ENCODE measurements at regions not wholly inside any gene's neighbourhood (a gene's known extent, or its start where the extent isn't known, plus 50 kb on each side); places are given as distances from the start of the nearest gene placed in this dataset.

- H3K4me3 ChIP-seq: no peak overlapping the region
- H3K9me3 ChIP-seq (ENCODE audit: control insufficient read depth in 4 of 4, insufficient read depth in 3 of 4, low read length in 3 of 4): no peaks in the 10 kb centered on the region
- DNase-seq (peak; percentile 66 to 84 (median 79)), ATAC-seq (ENCODE audit: insufficient read depth, low FRiP score) (no peak)
- H3K4me1 ChIP-seq (ENCODE audit: control insufficient read depth in 5 of 5, insufficient read depth in 5 of 5, low read length in 5 of 5): peaks cover 5 to 49% (median 18%) of the 10 kb centered on the region in 5 donors
- 84 to 87% methylated on average over 7 of the region's 7 CpGs for WGBS, 2 donors
- H3K27ac ChIP-seq (ENCODE audit: low read depth in 1 of 2, low read length in 1 of 2): no peak overlapping the region
- no peak for TF ChIP-seq CTCF (IDR thresholded peaks at IDR 0.05; ENCODE audit: control extremely low read depth, extremely low read depth)
- no peaks in the 10 kb centered on the region for H3K36me3 ChIP-seq (ENCODE audit: control insufficient read depth in 4 of 4, insufficient read depth in 4 of 4, low read length in 4 of 4)
- H3K27me3 ChIP-seq (ENCODE audit: control insufficient read depth in 3 of 3, insufficient read depth in 3 of 3, low read length in 2 of 3): no peaks in the 10 kb centered on the region
- H3K9ac ChIP-seq (ENCODE audit: insufficient read depth in 1 of 2, low read length in 2 of 2): no peak overlapping the region
Measured at GRCh38 chr4:108355902-108356535, 187.3 kb upstream of the LEF1 start.

GRCh38 chr4:108355186-108355901 is 186.6 kb upstream of the LEF1 start:
- H3K4me1 ChIP-seq (ENCODE audit: control insufficient read depth in 5 of 5, insufficient read depth in 5 of 5, low read length in 5 of 5): peaks cover 3 to 42% (median 18%) of the 10 kb centered on the region in 5 donors
- H3K27ac ChIP-seq (ENCODE audit: low read depth in 1 of 2, low read length in 1 of 2): no peak overlapping the region
- ATAC-seq (ENCODE audit: insufficient read depth, low FRiP score) (no peak), DNase-seq (peak in 2 of 3 donors; percentile 57 to 66)
- no peak overlapping the region for H3K4me3 ChIP-seq
- no peaks in the 10 kb centered on the region for H3K9me3 ChIP-seq (ENCODE audit: control insufficient read depth in 4 of 4, insufficient read depth in 3 of 4, low read length in 3 of 4)
- no peaks in the 10 kb centered on the region for H3K27me3 ChIP-seq (ENCODE audit: control insufficient read depth in 3 of 3, insufficient read depth in 3 of 3, low read length in 2 of 3)
- H3K36me3 ChIP-seq (ENCODE audit: control insufficient read depth in 4 of 4, insufficient read depth in 4 of 4, low read length in 4 of 4): no peaks in the 10 kb centered on the region
- TF ChIP-seq CTCF (IDR thresholded peaks at IDR 0.05; ENCODE audit: control extremely low read depth, extremely low read depth): no peak
- no peak overlapping the region for H3K9ac ChIP-seq (ENCODE audit: insufficient read depth in 1 of 2, low read length in 2 of 2)
- 55 to 63% methylated on average over 4 of the region's 4 CpGs for WGBS, 2 donors

- no peak overlapping the region for H3K27ac ChIP-seq (ENCODE audit: low read depth in 1 of 2, low read length in 1 of 2)
- no peak overlapping the region for H3K9ac ChIP-seq (ENCODE audit: insufficient read depth in 1 of 2, low read length in 2 of 2)
- no peaks in the 10 kb centered on the region for H3K27me3 ChIP-seq (ENCODE audit: control insufficient read depth in 3 of 3, insufficient read depth in 3 of 3, low read length in 2 of 3)
- H3K9me3 ChIP-seq (ENCODE audit: control insufficient read depth in 4 of 4, insufficient read depth in 3 of 4, low read length in 3 of 4): no peaks in the 10 kb centered on the region
- no peaks in the 10 kb centered on the region for H3K36me3 ChIP-seq (ENCODE audit: control insufficient read depth in 4 of 4, insufficient read depth in 4 of 4, low read length in 4 of 4)
- peaks cover 5 to 37% (median 15%) of the 10 kb centered on the region in 5 donors for H3K4me1 ChIP-seq (ENCODE audit: control insufficient read depth in 5 of 5, insufficient read depth in 5 of 5, low read length in 5 of 5)
- no peak overlapping the region for H3K4me3 ChIP-seq
- 53 to 72% methylated on average over 6 of the region's 6 CpGs for WGBS, 2 donors
- TF ChIP-seq CTCF (IDR thresholded peaks at IDR 0.05; ENCODE audit: control extremely low read depth, extremely low read depth): no peak
- DNase-seq (no peak), ATAC-seq (ENCODE audit: insufficient read depth, low FRiP score) (no peak)
Measured at GRCh38 chr4:108352664-108353308, 184.1 kb upstream of the LEF1 start.
